ENCODE measurements at regions not wholly inside any gene's neighbourhood (a gene's known extent, or its start where the extent isn't known, plus 50 kb on each side); places are given as distances from the start of the nearest gene placed in this dataset.
A peak's percentile ranks its signal among the peaks of the same experiment; 100 is the strongest.

DNA sequence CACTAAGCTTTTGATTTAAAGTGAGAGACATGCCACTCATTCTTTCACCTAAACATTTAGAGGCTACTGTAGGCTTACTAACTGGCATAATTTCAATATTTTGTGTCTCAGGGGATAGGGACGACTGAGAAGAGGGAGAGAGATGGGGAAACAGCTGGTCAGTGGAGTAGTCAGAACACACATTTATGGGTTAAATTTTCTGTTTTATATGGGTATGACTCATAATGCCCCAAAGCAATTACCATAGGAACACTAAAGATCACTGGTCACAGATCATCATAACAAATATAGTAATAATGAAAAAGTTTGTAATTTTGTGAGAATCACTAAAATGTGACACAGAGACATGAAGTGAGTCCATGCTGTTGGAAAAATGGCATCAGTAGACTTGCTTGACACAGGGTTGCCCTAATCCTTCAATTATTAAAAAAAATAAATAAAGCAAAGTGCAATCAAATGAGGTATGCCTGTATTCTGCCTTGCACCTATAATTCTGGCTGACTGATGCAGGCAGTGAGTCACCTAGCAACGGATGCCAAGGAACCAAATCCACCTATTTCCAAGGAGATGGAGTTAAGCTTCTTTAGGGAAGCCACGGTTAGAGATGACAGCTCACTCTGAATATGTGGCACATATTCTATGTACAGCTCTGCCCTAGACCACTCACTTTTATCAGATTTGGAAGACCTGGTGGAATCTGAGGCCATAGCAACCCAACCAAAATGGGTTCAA, 166.1 kb downstream of the MARCHF11 start:
- DNase-seq (ENCODE audit: low spot score) = no peak

GRCh38 chr5:16009256-16009655, 170.3 kb downstream of the MARCHF11 start:
- no peak for DNase-seq (ENCODE audit: low spot score)

DNA sequence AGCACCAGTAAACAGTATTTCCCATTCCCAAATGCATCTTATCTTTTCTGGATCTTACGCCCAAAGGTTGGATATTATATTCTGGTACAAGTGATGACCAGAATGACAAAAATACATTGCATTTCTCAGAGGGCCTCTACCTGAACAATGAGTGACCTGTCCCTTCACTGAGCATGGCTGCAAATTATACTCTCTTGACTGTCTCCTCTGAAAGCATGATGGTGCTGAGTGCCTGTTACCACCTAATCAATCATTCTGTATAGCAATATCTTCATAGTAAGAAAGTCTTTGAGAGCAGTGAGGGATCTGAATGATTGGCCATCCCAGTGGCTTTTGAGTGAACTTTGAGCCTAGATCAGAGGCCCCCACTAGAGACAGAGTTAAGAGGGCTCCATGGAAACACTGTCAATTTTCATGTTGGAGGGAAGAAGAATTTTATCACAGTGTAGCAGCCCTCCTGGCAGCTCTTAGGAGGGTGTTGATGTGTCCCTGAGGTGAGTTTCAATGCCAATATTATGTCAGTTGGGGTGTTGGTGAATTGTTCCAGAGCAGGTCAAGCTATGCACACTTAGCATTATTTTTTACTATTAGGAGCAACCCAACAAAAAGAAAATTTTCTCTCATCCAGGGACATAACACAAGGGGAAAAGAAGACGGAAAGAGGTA, 171.7 kb downstream of the MARCHF11 start:
- DNase-seq (ENCODE audit: low spot score) = no peak

GRCh38 chr5:16005225-16005624, 174.4 kb downstream of the MARCHF11 start:
- DNase-seq (ENCODE audit: low spot score) = no peak

DNA sequence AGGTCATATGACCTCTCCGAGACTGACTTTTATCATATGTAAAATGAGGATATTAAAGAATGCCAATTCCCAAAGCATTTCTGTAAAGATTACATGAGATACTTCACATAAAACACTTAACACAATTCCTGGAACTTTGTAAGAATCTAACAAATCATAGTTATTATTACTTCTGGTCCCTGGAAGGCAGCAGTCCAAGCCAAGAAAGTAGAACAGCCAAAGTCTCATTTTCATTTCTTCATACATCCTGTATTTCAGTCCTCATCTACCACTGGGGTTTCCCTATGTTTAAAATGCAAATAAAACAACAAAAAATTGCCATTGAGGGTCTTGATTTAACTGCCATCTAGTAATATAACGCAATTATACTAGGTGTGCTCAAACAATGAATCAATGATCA, 179.5 kb downstream of the MARCHF11 start:
- DNase-seq (ENCODE audit: low spot score) = no peak

DNA sequence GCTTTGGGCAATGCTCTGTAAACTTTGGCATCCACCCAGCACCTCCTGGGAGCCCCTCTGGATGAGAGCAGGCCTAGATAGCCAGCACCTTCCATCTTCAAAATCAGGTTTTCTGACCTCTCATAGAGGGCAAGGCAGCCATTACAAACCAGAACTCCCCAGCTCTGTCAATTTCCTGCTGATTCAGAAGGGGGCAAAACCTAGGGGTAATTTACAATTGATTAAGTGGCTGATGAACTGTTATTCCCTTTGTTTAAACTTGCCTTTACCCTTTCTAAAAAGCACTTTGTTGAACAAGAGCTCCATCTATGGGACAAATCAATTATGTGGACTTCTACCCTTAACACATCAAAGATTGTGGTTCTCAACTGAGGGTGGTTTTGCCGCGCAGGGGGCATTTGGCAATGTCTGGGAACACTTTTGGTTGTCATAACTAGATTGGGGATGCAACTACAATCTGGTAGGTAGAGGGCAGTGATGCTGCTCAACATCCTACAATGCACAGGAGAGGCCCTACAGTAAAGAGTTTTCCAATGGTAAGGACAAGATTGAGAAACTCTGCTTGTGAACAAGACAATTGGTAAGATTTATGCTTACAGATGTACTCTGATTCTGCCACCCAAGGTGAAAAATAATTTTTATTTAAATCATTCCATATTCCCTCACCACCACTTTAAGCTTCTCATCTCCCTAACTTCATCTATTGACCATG, 184.1 kb downstream of the MARCHF11 start:
- DNase-seq (ENCODE audit: low spot score) = peak; percentile 60

GRCh38 chr5:15993919-15994318, 185.7 kb downstream of the MARCHF11 start:
- peak; percentile 8 for DNase-seq (ENCODE audit: low spot score)

- DNase-seq (ENCODE audit: low spot score) = peak; percentile 41
These were observed 186.3 kb downstream of the MARCHF11 start for GRCh38 chr5:15993334-15993733.

DNA sequence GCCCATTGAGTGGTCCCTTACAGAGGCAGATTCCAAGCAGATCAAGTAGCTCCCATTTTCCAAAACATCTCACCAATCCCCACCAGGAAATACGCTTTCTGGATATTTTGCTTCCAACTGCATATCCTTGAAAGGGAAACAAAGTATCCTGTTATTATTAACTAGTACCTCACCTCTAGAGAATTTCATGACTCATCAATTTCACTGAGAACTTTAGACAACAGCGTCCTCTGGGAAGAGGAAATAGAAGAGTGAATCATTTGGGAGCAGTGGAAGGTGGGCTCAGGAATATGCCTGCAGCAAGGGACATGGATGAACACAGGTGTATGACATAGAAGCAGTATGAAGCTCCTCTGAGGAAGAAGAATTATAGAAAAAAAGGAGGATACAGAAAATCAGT, 186.7 kb downstream of the MARCHF11 start:
- DNase-seq (ENCODE audit: low spot score) = no peak

DNA sequence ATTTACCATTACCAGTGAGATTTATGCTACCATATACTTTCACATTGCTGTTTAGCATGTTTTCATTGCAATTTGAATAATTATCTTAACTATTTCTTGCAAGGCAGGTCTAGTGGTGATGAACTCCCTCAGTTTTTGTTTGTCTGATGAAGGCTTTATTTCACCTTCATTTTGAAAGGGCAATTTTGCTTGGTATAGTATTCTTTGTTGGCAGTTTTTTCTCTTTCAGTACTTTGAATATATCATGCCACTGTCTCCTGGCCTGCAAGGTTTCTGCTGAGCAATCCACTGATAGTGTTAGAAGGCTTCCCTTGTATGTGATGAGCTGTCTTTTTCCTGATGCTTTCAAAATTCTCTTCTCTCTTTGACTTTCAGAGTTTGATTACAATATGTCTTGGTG, 188.0 kb downstream of the MARCHF11 start:
- DNase-seq (ENCODE audit: low spot score) = no peak
